Hematopoietic multipotent progenitor cell treated with erythropoietin and hydrocortisone succinate and interleukin-3 and kit ligand, for 6 days (in vitro differentiated cells): ENCODE measurements at regions not wholly inside any gene's neighbourhood (a gene's known extent, or its start where the extent isn't known, plus 50 kb on each side); places are given as distances from the start of the nearest gene placed in this dataset.
A peak's percentile ranks its signal among the peaks of the same experiment; 100 is the strongest.

Experiments
- DNase-seq: peaks from one replicate; pipeline ENCODE4 v3.0.0-alpha.2; 2015

DNA sequence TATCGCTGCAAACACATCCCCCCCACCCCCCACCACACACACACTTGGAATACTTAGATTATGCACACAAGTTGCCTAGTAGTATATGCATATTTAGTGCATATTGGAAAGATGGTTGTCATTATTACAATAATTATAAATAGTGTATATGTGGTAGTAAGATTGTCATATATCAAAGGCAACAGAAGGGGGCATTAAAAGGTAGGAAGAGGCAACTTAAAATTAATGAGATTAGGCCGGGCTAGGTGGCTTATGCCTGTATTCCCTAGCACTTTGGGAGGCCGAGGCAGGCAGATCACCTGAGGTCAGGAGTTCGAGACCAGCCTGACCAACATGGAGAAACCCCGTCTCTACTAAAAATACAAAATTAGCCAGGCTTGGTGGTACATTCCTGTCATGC, 52.1 kb downstream of the GSC start:
- DNase-seq: no peak

GRCh38 chr14:94716976-94717375, 52.9 kb downstream of the GSC start:
- DNase-seq: no peak

GRCh38 chr14:94713115-94713514, 56.8 kb downstream of the GSC start:
- no peak for DNase-seq

DNA sequence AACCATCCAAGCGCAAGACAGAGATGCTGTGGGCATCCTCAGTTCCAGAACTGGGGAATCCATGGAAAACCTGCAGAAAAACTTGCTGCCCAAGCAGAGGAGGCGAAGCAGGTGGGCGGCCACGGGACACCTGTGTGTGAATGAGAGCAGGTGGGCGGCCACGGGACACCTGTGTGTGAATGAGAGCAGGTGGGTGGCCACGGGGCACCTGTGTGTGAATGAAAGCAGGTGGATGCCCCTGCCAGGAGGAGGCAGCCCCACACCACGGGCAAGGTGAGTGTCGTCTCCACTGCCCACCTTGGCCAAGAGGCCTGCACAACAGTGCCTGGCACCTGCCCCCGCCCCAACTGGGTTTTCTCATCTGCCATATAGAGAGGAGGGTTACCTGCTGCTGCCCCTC, 59.2 kb downstream of the GSC start:
- DNase-seq: no peak

DNA sequence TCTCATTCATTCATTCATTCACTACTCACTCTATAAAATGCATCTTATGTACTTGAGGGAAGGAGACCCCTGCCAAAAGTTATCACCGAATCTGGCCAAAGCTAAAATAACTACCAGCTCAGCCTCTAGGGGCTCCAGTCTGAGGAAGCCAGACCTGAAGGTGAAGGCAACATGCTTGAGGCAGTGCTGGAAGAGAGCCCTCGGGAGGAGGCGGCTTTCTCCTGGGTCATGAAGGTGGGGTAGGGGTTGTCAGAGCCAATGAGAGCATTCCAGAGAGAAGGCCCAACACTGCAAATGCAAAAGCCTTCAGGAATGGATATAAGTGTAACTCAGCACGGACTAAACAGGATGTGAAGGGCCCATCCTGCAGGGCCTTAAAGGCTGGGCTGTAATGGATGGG, 62.4 kb downstream of the GSC start:
- DNase-seq: no peak

DNA sequence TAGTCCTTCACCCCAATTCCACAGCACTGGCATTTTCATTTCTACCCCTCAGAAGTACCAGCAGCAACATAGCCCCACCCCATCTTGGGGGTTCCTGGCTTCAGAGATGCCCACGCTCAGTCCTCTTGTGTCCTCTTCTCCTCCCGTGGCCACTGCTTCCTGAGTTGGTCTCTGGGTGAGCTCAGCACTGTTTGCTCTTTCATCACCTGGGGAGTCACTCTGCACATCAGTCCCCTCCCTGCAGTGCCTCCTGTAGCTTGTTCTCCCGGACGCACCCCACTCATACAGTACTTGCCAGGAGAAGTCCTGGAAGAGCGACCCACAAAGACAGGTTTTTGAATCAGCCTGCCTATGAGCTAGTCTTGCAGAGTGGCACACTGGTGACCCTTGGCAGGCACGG, 63.8 kb downstream of the GSC start:
- DNase-seq: no peak

GRCh38 chr14:94702629-94703028, 67.3 kb downstream of the GSC start:
- no peak for DNase-seq

DNA sequence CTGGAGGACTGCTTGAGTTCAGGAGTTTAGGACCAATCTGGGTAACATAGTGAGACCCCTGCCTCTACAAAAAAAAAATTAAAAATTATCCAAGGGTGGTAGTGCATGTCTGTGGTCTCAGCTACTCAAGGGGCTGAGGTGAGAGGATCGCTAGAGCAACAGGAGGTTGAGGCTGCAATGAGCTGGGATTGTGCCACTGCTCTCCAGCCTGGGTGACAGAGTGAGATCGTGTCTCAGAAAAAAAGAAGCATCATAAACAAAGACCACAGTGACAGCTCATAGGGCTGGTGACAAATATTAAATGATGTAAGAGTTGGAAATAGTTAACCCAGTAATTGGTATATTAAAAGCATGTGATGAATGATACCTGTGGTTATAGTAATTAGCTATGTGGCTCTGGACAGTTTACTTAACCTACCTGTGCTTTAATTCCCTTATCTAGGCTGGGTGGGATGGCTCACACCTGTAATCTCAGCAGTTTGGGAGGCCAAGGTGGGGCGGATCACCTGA, 68.0 kb downstream of the GSC start:
- DNase-seq: no peak

DNA sequence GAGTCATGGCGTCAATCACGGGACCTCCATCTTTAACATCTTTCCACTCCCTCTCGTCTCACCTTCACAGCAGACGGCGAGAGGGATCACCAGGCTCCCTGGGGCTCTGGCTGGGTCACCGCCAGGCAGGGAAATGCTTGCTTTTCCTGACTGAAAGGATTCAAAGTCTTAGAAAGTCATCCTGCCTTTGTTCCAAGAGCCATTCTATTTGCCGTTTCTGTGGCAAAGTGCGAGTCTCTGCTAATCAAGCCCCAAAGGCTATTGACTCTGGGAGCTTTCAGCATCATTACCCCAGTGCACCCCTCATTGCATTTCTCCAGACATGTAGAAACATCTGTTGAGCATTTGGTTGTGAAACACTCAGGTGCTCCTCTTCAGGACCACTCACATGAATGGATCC, 69.6 kb downstream of the GSC start:
- DNase-seq: no peak

DNA sequence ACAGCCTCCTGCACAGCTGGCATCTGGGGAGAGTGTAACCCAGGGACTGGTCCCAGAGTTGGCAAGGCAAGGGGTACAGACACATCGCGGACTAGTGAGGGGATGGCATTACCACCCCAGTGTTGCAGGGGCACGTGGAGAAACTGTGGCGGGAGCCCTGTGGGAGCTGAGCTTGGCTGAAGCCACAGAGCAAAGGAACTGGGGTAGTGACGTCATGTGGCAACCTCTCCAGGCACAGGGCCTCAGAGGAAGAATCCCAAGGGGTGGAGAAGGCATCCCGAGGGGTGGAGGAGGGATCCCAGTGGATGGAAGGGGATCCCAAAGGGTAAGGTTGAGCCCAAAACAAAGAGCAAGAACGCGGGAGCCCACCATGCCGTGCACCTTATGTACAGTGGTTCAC, 70.1 kb downstream of the GSC start:
- no peak for DNase-seq

DNA sequence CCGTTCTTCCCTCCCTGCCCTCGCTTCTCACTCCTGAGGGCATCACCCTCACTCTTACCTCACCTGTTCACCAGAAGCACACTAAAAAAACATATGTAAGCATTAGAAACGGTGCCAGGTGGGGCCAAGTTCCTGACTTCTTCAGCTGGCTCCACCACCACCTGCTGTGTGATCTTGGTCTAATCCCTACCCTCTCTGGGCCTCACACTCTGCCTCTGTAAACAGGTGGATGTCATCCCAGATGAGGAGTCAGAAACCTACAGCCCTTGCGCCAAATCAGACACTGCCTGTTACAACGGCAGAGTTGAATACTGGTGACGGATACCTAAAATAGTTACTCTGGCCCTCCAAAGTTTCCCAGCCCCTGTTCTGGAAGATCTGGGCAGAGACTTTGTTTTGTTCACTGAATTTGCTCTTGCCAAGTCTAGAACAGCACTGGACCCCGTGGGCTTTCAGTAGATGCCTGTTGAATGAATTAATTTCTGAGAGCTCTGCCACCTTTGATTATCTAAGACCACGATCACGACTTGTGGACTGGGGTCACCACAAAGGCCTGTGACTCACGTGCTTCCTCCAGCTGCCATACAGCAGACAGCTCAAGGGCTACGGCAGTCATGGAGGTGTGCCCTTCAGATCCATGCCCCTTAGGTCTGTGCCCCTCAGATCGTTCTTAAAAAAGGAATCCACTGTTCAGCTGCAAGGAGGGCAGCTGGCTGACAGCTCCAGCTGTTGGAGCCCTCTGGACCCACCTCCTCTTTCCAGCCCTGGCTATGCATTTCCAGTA, 71.9 kb downstream of the GSC start:
- no peak for DNase-seq

- DNase-seq: no peak
Observed at GRCh38 chr14:94696518-94696917, 73.4 kb downstream of the GSC start.

DNA sequence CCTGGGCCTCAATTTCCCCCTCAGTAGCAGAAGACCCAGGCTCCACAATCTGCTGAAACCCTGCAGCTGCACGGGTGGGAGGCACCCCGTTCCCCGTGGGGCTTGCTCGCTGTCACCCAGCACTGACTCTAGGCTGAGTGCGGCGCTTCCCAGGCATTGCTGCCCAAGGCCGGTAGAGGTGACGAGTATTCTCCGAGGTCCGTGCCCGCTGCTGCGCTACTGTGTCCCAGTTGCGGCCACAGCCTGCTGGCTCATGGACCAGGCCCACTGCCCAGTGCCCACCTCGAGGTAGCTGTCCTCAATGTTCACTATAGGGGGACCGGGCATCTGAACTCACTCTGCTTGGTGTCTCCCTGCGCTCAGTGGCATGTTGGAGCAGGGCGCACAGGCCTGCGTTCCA, 74.7 kb downstream of the GSC start:
- no peak for DNase-seq

DNA sequence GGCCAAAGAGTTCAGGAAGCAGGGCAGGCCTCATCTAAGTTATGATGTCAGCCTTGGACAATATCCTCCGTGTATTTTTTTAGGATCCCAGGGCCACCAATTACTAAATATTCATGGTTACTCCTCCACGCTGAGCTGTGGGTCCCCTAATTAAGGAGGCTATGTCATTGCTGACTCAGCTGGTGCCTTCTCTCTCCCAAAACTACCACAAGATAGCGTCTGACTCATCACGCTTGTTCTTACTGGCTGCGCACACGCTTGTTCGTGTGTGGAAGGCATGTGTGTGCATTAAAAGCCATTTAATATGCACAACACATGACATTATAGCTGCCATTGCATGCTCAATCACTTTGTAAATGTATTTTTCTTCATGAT, 78.3 kb downstream of the GSC start:
- DNase-seq: no peak

- no peak for DNase-seq
Observed at GRCh38 chr14:94690896-94691659, 78.8 kb downstream of the GSC start.

GRCh38 chr14:94690486-94690885, 78.3 kb downstream of the SERPINA3 start:
- DNase-seq: no peak

GRCh38 chr14:94689985-94690400, 77.8 kb downstream of the SERPINA3 start:
- no peak for DNase-seq

DNA sequence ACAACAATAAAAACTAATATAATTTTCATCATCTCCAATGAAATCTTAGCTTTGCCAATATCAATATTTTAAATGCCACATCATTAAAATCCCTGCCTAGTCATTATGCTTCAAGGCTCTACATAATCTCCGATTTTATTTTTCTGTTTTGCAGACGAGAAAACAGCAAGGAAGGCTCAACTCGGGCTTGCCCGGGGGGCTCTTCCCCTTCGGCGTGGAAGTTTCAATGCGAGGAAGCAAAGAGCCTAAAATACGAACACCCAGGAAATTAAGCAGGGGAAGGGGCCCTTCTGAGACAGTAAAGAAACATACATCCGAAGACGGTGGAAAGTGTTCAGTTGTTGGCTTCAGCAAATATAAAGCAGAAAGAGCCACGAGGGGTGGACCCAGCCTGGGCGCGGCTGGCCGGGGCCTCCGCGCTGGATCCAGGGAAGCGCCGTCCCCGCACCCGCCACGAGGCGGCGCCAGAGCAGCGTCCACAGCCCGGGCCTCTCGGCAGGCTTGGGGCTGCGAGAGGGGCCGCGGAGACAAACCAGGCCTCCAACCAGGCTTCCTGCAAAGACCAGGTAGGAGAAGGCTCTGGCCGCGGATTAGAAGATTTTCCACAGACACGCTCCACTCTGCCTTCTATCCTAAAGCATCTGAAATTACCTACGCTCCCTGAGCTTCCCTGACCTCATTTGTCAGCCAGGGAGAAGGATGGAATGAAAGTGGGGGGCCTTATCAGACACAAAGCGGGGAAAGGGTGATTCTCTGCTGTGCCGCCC, 77.2 kb downstream of the SERPINA3 start:
- DNase-seq: peak; percentile 63

DNA sequence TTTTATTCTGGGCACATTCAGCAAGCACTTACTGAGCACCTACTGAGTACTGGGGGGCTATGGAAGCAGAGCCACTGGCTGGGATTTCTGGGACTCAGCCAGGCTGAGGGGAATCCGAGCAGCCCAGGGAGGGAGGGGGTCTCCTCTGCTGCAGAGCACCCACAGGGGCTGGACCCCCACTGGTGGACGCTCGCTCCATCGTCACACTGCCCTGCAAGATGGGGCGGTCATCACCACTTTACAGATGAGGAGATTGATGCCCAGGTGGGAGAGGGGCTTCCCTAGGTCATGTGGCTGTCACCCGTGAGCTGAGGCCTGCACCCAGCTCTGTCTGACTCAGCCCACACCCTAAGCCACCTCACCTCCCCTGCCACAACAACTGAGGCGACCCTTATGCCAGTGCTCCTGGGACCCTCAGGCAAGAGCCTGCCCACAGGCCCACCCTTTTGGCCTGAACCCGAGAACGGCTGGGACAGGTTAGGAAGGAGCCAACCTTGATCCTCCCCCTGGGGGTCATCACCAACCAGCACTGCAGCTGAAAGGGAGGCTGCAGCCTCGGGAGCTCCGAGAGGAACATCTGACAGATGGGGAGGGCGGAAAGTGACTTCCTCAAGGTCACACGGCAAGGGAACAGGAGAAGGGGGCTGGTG, 74.4 kb downstream of the SERPINA3 start:
- no peak for DNase-seq

DNA sequence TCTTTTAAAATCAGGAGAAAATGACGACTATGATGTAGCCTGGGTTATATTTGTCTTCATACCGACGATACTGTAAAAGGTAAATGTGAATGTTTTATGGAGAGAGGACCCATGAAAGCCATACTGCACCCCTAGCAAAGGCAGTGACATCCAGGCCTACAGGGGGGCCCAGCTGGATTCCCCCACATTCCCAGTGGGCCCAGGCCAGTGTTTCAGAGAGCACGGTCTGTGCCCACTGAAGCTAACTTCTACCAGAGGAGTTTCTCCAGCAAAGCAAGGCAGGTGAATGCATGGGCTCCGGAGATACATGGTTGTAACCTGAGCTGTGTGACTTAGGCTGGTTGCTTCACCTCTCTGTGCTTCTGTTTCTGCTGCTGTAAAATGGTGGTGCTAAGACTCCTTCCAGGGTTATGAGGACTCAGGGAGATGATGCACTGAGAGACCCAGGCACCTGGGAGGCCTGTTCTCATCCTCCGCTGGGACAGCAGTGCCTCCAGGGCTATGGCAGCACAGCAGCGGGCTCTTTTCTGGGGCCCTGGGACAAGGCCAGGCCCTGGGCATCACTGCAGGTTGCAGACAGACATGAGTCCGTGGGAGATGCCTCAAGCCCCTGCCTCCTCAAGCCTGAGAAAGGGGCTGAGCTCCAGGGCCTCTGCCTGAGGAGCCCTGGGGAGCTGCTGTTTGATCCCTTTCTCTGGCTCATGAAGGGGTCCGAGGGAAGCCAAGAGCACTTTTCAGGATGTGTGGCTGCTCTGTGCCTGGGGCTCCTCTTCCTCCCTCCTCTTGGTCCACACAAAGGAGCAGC, 73.7 kb downstream of the SERPINA3 start:
- DNase-seq: no peak

- DNase-seq: no peak
Observed at GRCh38 chr14:94685166-94685581, 73.0 kb downstream of the SERPINA3 start.

DNA sequence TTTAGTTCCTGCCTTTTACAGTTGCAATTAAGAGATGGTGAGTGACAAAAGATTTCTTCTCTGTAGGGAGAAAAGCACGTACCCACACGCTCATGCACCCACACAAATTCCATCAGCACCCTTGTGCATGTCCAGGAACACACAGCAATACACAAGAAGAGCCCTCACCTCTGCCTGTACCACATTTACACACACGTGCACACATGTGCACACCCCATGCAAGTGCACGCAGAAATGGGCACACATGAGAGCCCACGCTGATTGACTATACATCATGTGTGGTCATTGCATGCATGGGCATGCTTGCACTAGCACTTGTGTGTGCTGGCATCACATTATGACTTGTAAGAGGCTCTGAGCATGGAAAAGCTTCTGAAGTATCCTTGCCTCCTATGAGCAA, 70.5 kb downstream of the SERPINA3 start:
- no peak for DNase-seq
